CD1c-positive myeloid dendritic cell (primary cell): ENCODE measurements at regions not wholly inside any gene's neighbourhood (a gene's known extent, or its start where the extent isn't known, plus 50 kb on each side); places are given as distances from the start of the nearest gene placed in this dataset.
A peak's percentile ranks its signal among the peaks of the same experiment; 100 is the strongest.
"Not testable (repeated sequence)": the region's sequence is repeated elsewhere in the genome, so short reads cannot be mapped to it uniquely, and the experiment has no call there.

Experiments used
- DNase-seq: peaks from one replicate; pipeline ENCODE4 v3.0.0-alpha.2; 2016; ENCODE audit errors: extremely low spot score

DNA sequence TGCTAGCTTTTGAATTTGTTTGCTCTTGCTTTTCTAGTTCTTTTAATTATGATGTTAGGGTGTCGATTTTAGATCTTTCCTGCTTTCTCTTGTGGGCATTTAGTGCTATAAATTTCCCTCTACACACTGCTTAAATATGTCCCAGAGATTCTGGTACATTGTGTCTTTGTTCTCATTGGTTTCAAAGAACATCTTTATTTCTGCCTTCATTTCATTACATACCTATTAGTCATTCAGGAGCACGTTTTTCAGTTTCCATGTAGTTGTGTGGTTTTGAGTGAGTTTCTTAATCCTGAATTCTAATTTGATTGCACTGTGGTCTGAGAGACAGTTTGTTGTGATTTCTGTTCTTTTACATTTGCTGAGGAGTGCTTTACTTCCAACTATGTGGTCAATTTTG, 51.2 kb upstream of the MB21D2 start:
- not testable (repeated sequence) for DNase-seq

DNA sequence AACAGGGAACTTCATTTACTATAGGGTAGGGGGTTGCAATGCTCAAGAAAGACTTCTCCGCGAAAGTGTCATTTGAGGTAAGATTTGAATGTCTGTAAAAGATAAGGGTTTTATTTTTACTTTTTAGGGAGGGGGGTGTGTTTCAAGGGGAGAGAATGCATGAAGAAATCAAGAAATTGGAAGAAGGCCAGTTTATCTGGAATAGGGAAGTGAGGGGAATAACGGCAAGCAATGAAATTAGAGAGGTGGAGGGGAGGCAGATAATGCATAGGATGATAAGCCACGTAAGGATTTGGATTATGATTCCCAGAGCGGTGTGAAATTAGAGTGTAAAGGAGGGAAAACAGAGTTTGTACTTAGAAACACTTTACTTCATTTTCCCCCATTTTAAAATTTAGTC, 63.0 kb upstream of the MB21D2 start:
- no peak for DNase-seq

DNA sequence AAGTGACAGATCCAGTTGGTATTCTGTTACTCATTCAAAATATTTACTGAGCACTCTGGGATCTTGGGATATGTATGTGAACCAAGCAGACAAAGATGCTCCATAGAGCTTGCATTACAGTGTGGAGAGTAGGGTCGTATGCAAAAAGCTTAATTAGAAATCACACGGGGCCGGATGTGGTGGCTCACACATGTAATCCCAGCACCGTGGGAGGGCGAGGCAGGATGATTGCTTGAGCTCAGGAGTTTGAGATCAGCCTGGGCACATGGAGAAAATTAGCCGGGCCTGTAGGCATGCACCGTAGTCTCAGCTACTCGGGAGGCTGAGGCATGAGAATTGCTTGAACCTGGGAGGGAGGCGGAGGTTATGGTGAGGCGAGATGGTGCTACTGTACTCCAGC, 68.7 kb upstream of the MB21D2 start:
- no peak for DNase-seq

DNA sequence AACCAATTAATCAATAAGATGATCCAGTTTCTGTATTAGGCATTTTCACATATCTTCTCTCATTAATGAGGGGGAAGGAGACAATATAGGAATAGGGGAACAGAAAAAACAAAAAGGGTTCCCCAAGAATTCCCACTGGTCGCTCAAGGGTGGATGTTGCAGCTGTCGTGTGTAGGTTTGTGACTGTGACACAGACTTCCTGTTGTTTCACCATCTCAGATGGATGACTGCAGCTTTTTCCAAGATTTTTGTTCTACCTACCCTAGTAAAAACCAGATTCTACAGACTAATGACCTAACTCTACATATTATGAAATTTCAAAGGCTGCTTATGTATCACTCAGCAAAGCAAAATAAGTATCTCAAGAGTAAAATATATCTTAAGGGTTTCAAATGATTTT, 73.7 kb upstream of the MB21D2 start:
- peak; percentile 46 for DNase-seq

DNA sequence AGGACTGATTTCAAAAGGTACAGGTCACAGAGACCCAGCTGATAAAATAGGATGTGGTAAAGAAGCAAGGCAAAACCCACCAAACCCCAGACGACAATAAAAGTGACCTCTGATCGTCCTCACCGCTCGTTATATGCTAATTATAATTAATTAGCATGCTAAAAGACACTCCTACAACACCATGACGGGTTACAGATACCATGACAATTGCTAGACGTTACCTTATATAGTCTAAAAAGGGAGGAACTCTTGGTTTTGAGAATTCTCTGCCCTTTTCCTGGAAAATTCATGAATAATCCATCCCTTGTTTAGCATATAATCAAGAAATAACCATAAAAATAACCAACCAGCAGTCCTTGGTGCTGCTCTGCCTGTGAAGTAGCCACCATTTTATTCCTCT, 74.7 kb upstream of the MB21D2 start:
- no peak for DNase-seq

DNA sequence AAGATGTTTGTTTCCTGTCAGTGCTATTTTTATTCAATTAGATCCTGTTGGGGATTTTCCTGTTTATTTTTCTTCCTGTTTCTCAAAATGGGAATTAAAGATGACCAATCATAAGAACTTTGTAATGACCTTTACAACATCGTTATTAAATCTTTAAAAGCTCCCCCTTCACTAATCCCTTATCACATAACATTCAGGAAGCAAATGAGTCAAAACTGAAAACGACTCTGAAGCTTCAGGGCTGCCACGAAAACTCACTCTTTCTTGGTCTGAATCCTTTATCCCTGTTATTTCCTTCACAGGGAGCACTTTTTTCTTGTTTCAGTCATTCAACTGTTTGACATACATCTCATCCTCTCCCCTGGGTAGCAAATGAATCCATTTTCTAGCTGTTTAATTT, 75.8 kb upstream of the MB21D2 start:
- DNase-seq = peak; percentile 5

- DNase-seq = not testable (repeated sequence)
Measured at GRCh38 chr3:193001113-193001512, 83.5 kb upstream of the MB21D2 start.

GRCh38 chr3:193003624-193004023, 86.0 kb upstream of the MB21D2 start:
- not testable (repeated sequence) for DNase-seq

DNA sequence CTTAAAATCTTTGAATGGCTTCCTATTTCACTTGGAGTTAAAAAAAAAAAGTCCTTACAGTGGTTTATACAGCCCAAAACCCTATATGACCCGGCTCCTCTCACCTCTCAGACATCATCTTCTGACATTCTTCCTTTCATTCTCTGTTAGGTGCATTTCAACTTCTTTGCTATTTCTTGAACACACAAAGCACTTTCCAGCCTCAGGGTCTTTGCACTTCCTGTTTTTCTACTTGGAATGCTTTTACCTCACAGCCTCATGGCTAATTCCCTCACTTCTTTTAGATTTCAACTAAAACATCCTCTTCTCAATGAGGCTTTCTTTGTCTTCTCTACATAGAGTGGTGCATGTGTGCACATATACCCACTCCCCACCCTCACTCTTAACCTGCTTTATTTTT, 91.0 kb upstream of the MB21D2 start:
- DNase-seq = no peak

GRCh38 chr3:193010191-193010590, 92.5 kb upstream of the MB21D2 start:
- DNase-seq = no peak

DNA sequence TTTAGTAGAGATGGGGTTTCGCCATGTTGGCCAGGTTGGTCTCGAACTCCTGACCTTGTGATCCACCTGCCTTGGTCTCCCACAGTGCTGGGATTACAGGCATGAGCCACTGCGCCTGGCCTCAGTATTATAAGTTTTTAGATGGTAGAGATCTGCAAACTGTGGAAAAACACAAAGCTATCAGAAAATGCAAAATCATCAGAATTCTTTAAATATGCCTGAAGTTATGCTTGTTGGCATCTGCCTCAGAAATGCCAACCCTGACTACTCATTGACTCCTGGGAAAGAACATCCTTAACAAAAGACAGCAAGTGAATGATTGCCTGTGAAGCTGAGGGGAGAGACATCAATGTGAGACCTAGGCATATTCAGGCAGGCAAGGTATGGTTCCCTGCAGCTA, 94.3 kb upstream of the MB21D2 start:
- no peak for DNase-seq

DNA sequence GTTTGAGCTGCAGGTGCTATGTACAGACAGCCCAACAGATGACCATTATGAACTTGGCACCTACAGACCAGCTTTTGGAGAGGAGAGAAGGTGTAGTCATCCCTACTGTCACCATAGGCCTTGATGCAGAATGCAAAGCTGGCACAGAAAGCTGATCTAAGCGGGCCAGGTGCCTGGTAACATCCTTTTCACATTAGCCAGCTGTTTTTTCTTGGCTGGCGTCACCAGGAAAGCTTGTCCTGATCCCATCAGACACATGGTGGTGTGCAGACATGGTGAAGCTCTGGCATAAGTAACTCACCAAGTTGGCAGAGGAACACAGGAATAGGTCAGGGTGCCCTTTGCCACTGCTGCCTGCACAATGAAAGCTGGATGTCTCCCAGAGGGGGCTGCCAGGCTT, 97.2 kb upstream of the MB21D2 start:
- no peak for DNase-seq

DNA sequence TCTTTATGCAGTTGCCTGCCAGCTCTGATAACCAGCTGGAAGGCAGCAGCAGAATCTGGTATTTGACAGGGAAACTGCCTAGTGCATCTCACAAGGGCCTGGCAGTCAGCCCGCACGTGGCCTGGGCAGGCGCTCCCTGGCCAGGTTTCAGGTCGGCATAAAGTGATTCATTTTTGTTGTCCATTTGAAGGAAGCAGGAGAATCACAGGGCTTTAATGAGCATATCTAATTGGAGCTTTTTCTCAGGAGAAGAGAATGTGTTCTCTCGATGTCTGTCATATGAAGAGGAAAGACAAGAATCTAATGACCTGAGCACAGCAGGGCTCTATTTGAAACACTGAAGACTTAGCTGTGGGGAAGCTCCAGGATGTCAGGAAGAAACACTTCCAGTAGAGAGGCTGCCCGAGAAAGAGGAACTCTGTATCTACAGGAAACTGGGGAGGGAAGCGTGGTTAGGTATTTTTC, 98.8 kb upstream of the MB21D2 start:
- peak; percentile 19 for DNase-seq

DNA sequence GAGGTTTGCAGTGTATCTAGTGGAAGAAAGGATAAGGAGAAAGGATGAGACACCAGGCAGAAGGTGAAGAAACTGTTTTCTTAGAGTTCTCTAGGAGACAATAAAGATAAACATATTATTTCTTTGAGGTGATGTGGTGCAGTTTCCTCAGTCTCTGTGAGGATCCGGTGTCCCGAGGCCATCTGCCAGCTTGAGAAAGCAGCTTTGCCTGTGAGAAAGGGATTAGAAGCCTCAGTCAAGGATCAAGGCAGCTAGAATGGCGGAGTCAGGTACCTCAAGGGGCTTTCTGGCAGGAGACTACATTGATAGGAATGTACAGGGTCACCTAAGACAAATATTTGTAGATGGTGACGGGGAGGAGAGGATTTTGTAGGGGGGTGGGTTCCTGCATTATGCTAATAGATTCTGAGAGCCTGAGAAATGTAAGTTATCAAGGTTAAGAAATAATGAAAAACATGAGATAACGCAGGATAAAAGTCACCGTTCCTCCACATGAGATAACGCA, 103.9 kb upstream of the MB21D2 start:
- DNase-seq = no peak

DNA sequence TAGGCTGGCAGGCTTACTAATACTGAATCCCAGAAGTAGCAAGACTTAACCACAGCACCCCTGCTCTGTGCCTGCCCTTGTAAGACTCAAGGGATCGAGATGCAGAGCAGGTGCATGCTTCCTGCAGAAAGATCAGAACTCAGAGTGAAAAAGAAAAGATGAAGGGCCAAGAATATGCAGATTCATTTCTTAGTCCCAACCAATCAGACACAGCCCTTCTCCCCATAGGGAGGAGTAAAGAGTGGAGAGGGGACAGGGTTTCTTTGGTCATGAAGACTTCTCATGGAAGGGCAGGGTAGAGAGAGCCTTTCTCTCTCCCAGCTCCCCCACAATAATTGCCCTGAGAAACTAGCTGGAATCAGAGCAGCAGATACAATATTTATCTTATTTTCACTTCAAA, 105.6 kb upstream of the MB21D2 start:
- DNase-seq = no peak

GRCh38 chr3:193028258-193028657, 110.6 kb upstream of the MB21D2 start:
- DNase-seq = no peak

DNA sequence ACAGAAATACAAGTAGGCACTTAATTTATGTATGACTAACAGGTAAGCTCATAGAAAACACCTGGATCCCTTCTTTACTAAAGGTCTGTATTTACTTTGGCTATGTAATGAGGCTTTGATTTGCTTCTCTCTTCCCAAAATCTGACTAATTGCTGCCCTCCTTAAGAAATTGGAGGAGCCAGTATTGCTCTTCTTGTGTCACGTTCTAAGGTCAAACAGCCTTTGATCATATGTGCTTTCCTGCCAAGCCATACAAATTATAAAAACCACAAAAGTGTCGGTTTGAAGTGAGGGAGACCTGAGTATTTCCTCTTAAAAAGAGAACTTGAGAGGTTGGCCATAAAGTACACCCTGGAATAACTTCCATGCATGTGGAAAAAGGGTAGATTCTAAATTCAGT, 112.1 kb upstream of the MB21D2 start:
- no peak for DNase-seq

GRCh38 chr3:193030276-193030675, 112.6 kb upstream of the MB21D2 start:
- no peak for DNase-seq

DNA sequence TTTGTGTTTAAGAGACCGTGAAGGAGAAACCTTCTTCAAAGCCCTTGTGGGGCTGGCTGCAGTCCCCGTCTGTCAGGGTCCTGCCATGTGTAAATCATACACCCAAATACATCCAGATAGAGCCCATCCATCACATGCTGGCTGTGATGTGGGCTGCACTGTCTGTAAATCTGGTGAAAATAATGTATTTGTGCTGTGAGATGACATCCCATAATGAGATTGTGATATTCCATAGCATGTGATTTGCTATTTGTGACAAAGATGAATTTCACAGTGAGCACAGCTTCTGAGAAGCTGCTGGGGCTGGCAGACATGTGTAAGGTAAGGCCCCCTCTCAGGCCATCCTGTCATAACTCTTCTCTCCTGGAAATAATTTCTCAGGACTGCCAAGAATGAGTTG, 114.3 kb upstream of the MB21D2 start:
- no peak for DNase-seq

GRCh38 chr3:193033226-193033780, 115.6 kb upstream of the MB21D2 start:
- DNase-seq = no peak

DNA sequence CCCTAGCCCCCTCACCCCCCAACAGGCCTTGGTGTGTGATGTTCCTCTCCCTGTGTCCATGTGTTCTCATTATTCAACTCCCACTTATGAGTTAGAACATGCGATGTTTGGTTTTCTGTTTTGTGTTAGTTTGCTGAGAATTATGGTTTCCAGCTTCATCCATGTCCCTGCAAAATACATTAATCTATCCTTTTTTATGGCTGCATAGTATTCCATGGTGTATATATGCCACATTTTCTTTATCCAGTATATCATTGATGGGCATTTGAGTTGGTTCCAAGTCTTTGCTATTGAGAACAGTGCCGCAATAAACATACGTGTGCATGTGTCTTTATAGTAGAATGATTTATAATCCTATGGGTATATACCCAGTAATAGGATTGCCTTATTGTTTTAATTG, 120.2 kb upstream of the MB21D2 start:
- DNase-seq = not testable (repeated sequence)

DNA sequence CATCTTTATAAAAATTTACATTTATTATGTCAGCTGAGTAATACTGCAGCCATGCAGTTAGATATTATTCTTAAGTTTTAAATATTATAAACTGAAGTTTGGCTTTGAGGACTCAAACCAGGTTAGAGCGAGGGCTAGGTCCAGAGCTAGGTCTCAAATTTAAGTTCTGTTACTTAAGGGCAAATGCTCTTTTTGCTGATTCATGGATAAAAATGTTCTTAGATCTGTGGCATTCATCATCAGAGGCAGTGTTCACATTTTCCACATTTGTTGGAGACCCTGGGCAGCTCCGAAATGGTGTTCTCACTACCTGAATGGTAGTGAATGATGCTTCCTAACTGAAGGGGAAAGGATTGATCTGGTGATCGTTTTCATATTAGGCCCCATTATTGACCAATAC, 121.4 kb upstream of the MB21D2 start:
- DNase-seq = no peak

GRCh38 chr3:193040836-193041672, 123.4 kb upstream of the MB21D2 start:
- peak; percentile 57 for DNase-seq
